IMR-90 (cell line): ENCODE measurements at regions not wholly inside any gene's neighbourhood (a gene's known extent, or its start where the extent isn't known, plus 50 kb on each side); places are given as distances from the start of the nearest gene placed in this dataset.

ENCODE experiments used
- ATAC-seq: fragments of 200-7000 bp; cut with Tn5 transposase; 2 replicates; pipeline ENCODE4 v1.9.1; 2020; ENCODE audit warnings: low read depth, mild to moderate bottlenecking, moderate library complexity
- BruUV-seq: library from RNA; stranded (reverse); fragments of 400-500 nt; replicated peaks from 2 replicates; lab custom pipeline; 2021; lab: Mats Ljungman, UMichigan
- CTCF ChIA-PET: fragments of 300-600 bp; formaldehyde crosslinking; extraction: SDS; loops from one replicate; lab custom pipeline; 2021; ENCODE audit warnings: antibody characterized with exemption; lab: Yijun Ruan, JAX
- POLR2A ChIA-PET: fragments of 300-600 bp; sonication (Branson Sonifier 250); formaldehyde crosslinking; loops from one replicate; lab custom pipeline; 2022; ENCODE audit warnings: antibody characterized with exemption; ENCODE audit not compliant: unreplicated experiment; lab: Charles Lee
- DNase-seq: peaks from one replicate; pipeline ENCODE4 v3.0.0; 2013
- H2AFZ ChIP-seq: replicated peaks from 2 replicates; pipeline ENCODE3; 2013; ENCODE audit warnings: low read length, mild to moderate bottlenecking; ENCODE audit not compliant: poor library complexity
- H2AK5ac ChIP-seq: 2 replicates; pipeline ENCODE4 v1.6.1; 2013; ENCODE audit warnings: low read depth, low read length, inconsistent platforms
- H2AK9ac ChIP-seq: replicated peaks from 2 replicates; pipeline ENCODE3; 2013; ENCODE audit warnings: mild to moderate bottlenecking, low read depth, low read length, moderate library complexity; ENCODE audit not compliant: poor library complexity
- H2BK120ac ChIP-seq: 2 replicates; pipeline ENCODE4 v1.6.1; 2013; ENCODE audit warnings: low read depth, low read length, inconsistent platforms
- H2BK15ac ChIP-seq: 3 replicates; pipeline ENCODE4 v1.6.1; 2013; ENCODE audit warnings: low read depth, low read length, inconsistent platforms
- H2BK20ac ChIP-seq: 2 replicates; pipeline ENCODE4 v1.6.1; 2013; ENCODE audit warnings: low read depth, mild to moderate bottlenecking, inconsistent platforms, low read length, moderate library complexity
- H2BK5ac ChIP-seq: 2 replicates; pipeline ENCODE4 v1.6.1; 2013; ENCODE audit warnings: mild to moderate bottlenecking, low read depth, low read length, inconsistent platforms; ENCODE audit not compliant: poor library complexity, severe bottlenecking
- H3K14ac ChIP-seq: replicated peaks from 2 replicates; pipeline ENCODE4 v1.6.1; 2013; ENCODE audit warnings: low read depth, low read length, inconsistent platforms
- H3K18ac ChIP-seq: 2 replicates; pipeline ENCODE4 v1.6.1; 2013; ENCODE audit warnings: low read depth, low read length, control low read depth
- H3K23ac ChIP-seq: 2 replicates; pipeline ENCODE4 v1.6.1; 2013; ENCODE audit warnings: low read depth, low read length, inconsistent platforms
- H3K27ac ChIP-seq: 2 replicates; pipeline ENCODE4 v1.5.1; 2013; ENCODE audit warnings: mild to moderate bottlenecking, control low read depth, low read length; ENCODE audit not compliant: insufficient read depth
- H3K27me3 ChIP-seq: 2 replicates; pipeline ENCODE4 v1.6.1; 2013; ENCODE audit warnings: low read length; ENCODE audit not compliant: control insufficient read depth, insufficient read depth
- H3K36me3 ChIP-seq: 2 replicates; pipeline ENCODE4 v1.6.1; 2013; ENCODE audit warnings: low read length, mixed read lengths; ENCODE audit not compliant: control insufficient read depth, insufficient read depth
- H3K4ac ChIP-seq: 2 replicates; pipeline ENCODE4 v1.6.1; 2013; ENCODE audit warnings: low read depth, low read length, inconsistent platforms
- H3K4me1 ChIP-seq: 2 replicates; pipeline ENCODE4 v1.6.1; 2013; ENCODE audit warnings: low read length, mixed read lengths; ENCODE audit not compliant: control insufficient read depth, insufficient read depth
- H3K4me2 ChIP-seq: 2 replicates; pipeline ENCODE4 v1.6.1; 2013; ENCODE audit warnings: low read depth, mild to moderate bottlenecking, control low read depth, low read length, moderate library complexity
- H3K4me3 ChIP-seq: 2 replicates; pipeline ENCODE4 v1.5.1; 2013; ENCODE audit warnings: low read depth, mild to moderate bottlenecking, control low read depth, low read length, moderate library complexity; ENCODE audit not compliant: insufficient read depth
- H3K56ac ChIP-seq: 2 replicates; pipeline ENCODE4 v1.6.1; 2013; ENCODE audit warnings: low read length, inconsistent platforms; ENCODE audit not compliant: insufficient read depth; ENCODE audit errors: extremely low read depth
- H3K79me1 ChIP-seq, 2 experiments: 2 replicates each; pipeline ENCODE4 v1.6.1; 2013; ENCODE audit warnings: low read length in 2 of 2, inconsistent platforms in 1 of 2, low read depth in 1 of 2
- H3K9ac ChIP-seq: 2 replicates; pipeline ENCODE4 v1.6.1; 2013; ENCODE audit warnings: low read depth, low read length, control low read depth
- H3K9me1 ChIP-seq: 2 replicates; pipeline ENCODE4 v1.6.1; 2013; ENCODE audit warnings: low read length, inconsistent platforms; ENCODE audit not compliant: insufficient read depth
- H3K9me3 ChIP-seq: 2 replicates; pipeline ENCODE4 v1.6.1; 2013; ENCODE audit warnings: low read length; ENCODE audit not compliant: control insufficient read depth, insufficient read depth
- H4K20me1 ChIP-seq: 2 replicates; pipeline ENCODE4 v1.6.1; 2013; ENCODE audit warnings: low read length, inconsistent platforms; ENCODE audit not compliant: insufficient read depth
- H4K5ac ChIP-seq: 2 replicates; pipeline ENCODE4 v1.6.1; 2013; ENCODE audit warnings: mild to moderate bottlenecking, low read depth, low read length, control low read depth
- H4K8ac ChIP-seq, 2 experiments: 2 replicates each; pipeline ENCODE4 v1.6.1; 2013; ENCODE audit warnings: low read depth in 2 of 2, low read length in 2 of 2, control low read depth in 1 of 2, inconsistent platforms in 1 of 2
- H4K91ac ChIP-seq: 2 replicates; pipeline ENCODE4 v1.6.1; 2013; ENCODE audit warnings: low read depth, low read length, inconsistent platforms; ENCODE audit not compliant: insufficient read depth
- BHLHE40 ChIP-seq: fragments of 150-350 bp; IDR thresholded peaks from 2 replicates; pipeline ENCODE4 v1.6.1; 2016; ENCODE audit warnings: mild to moderate bottlenecking, low read depth, low read length
- CEBPB ChIP-seq: IDR thresholded peaks from 2 replicates; pipeline ENCODE4 v1.6.1; 2012; ENCODE audit warnings: low read depth, low read length, improper control_type of control experiment
- ELK1 ChIP-seq: fragments of 150-350 bp; IDR thresholded peaks from 2 replicates; pipeline ENCODE4 v1.6.1; 2016; ENCODE audit warnings: low read depth, mild to moderate bottlenecking, low read length, moderate library complexity, borderline replicate concordance
- MAFK ChIP-seq: IDR thresholded peaks from 2 replicates; pipeline ENCODE4 v1.6.1; 2012; ENCODE audit warnings: low read depth, low read length, improper control_type of control experiment
- MAZ ChIP-seq: IDR thresholded peaks from 2 replicates; pipeline ENCODE4 v1.6.1; 2012; ENCODE audit warnings: low read depth, mild to moderate bottlenecking, low read length, improper control_type of control experiment, moderate library complexity, borderline replicate concordance
- MXI1 ChIP-seq: IDR thresholded peaks from 2 replicates; pipeline ENCODE4 v1.6.1; 2012; ENCODE audit warnings: low read depth, mild to moderate bottlenecking, low read length, moderate library complexity, borderline replicate concordance
- RAD21 ChIP-seq: IDR thresholded peaks from 2 replicates; pipeline ENCODE4 v1.6.1; 2012; ENCODE audit warnings: low read length, improper control_type of control experiment
- USF2 ChIP-seq: fragments of 150-350 bp; IDR thresholded peaks from 2 replicates; pipeline ENCODE4 v1.6.1; 2017; ENCODE audit warnings: mild to moderate bottlenecking, antibody characterized with exemption, low read length, low read depth
- WGBS, 2 experiments: methylation state at CpG; one replicate each; pipeline versions ENCODE4 v1.1.5 to v1.1.7; 2013; ENCODE audit warnings: missing lambda C conversion rate in 2 of 2; ENCODE audit not compliant: insufficient read length in 1 of 2; ENCODE audit errors: extremely low coverage in 2 of 2; 5-methylcytosine and 5-hydroxymethylcytosine counted together
- dilution Hi-C: fragments of 300-500 bp; cut with HindIII; formaldehyde crosslinking; loops from one replicate; pipeline ENCODE4 v1.14.3; 2018; ENCODE audit warnings: low sequenced_read_pairs; ENCODE audit not compliant: unreplicated experiment
- in situ Hi-C: fragments of 300-500 bp; cut with MboI; formaldehyde crosslinking; loops from 3 replicates; pipeline ENCODE4 v1.14.3; 2019; ENCODE audit warnings: low sequenced_read_pairs, inconsistent platforms, mixed read lengths
- intact Hi-C: fragments of 100-400 bp; cut with micrococcal nuclease; formaldehyde crosslinking; loops from 2 replicates; pipeline ENCODE4 v1.10.0; 2022
- TF ChIP-seq, protein P1 (sequence below): conservative IDR thresholded peaks from 2 replicates; pipeline ENCODE4 v1.5.1; 2012; ENCODE audit warnings: mild to moderate bottlenecking, low read depth, low read length, improper control_type of control experiment

- in situ Hi-C loops (no loop called here), dilution Hi-C loops (no loop called here), intact Hi-C loops (no loop called here)
- H2BK5ac ChIP-seq: no peak overlapping the region
- no peak overlapping the region for H2AK9ac ChIP-seq
- 100% methylated on average over 1 of the region's 3 CpGs; no CpG with 5 or more reads in 1 of the 2 experiments for WGBS, 2 experiments
- no peak overlapping the region for H2AK5ac ChIP-seq
- no peak overlapping the region for H3K23ac ChIP-seq
- no peak for ATAC-seq
- no peak overlapping the region for H3K18ac ChIP-seq
- H3K27ac ChIP-seq: no peak overlapping the region
- H3K27me3 ChIP-seq: no peaks in the 10 kb centered on the region
- H2AFZ ChIP-seq: no peak overlapping the region
- H2BK15ac ChIP-seq: no peak overlapping the region
- H3K9me1 ChIP-seq: no peaks in the 10 kb centered on the region
- H3K14ac ChIP-seq: no peak overlapping the region
- H3K4ac ChIP-seq: no peak overlapping the region
- H3K79me1 ChIP-seq: no peaks in the 10 kb centered on the region
- H3K4me1 ChIP-seq: no peaks in the 10 kb centered on the region
- no TSS peak for BruUV-seq
- H4K5ac ChIP-seq: no peak overlapping the region
- no peak overlapping the region for H3K4me3 ChIP-seq
- no peak overlapping the region for H4K8ac ChIP-seq
- no peak overlapping the region for H3K4me2 ChIP-seq
- H3K56ac ChIP-seq: no peak overlapping the region
- no peak overlapping the region for H4K91ac ChIP-seq
- DNase-seq: no peak
- CTCF ChIA-PET: no interaction called here
- POLR2A ChIA-PET: no interaction called here
- H3K9ac ChIP-seq: no peak overlapping the region
- H2BK120ac ChIP-seq: no peak overlapping the region
- no peak overlapping the region for H2BK20ac ChIP-seq
- H3K36me3 ChIP-seq: no peaks in the 10 kb centered on the region
- H4K20me1 ChIP-seq: no peaks in the 10 kb centered on the region
- TF ChIP-seq, protein P1, sequence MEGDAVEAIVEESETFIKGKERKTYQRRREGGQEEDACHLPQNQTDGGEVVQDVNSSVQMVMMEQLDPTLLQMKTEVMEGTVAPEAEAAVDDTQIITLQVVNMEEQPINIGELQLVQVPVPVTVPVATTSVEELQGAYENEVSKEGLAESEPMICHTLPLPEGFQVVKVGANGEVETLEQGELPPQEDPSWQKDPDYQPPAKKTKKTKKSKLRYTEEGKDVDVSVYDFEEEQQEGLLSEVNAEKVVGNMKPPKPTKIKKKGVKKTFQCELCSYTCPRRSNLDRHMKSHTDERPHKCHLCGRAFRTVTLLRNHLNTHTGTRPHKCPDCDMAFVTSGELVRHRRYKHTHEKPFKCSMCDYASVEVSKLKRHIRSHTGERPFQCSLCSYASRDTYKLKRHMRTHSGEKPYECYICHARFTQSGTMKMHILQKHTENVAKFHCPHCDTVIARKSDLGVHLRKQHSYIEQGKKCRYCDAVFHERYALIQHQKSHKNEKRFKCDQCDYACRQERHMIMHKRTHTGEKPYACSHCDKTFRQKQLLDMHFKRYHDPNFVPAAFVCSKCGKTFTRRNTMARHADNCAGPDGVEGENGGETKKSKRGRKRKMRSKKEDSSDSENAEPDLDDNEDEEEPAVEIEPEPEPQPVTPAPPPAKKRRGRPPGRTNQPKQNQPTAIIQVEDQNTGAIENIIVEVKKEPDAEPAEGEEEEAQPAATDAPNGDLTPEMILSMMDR: no peak
- TF ChIP-seq RAD21: no peak
- TF ChIP-seq USF2: no peak
- no peak for TF ChIP-seq MAZ
- TF ChIP-seq MAFK: no peak
- TF ChIP-seq BHLHE40: no peak
- no peak for TF ChIP-seq CEBPB
- TF ChIP-seq MXI1: no peak
- no peak for TF ChIP-seq ELK1
- no peaks in the 10 kb centered on the region for H3K9me3 ChIP-seq
These were observed 78.2 kb upstream of the MAN2A1 start for GRCh38 chr5:109611505-109611904.
